22Rv1 (cell line): ENCODE measurements at regions not wholly inside any gene's neighbourhood (a gene's known extent, or its start where the extent isn't known, plus 50 kb on each side); places are given as distances from the start of the nearest gene placed in this dataset.
"Not testable (repeated sequence)": the region's sequence is repeated elsewhere in the genome, so short reads cannot be mapped to it uniquely, and the experiment has no call there.

Source experiments
- H3K27ac ChIP-seq: fragments of 450-650 bp; 2 replicates; pipeline ENCODE4 v1.5.1; 2017
- ZFX ChIP-seq: fragments of 450-650 bp; IDR thresholded peaks from 2 replicates; pipeline ENCODE4 v1.6.1; 2017; ENCODE audit warnings: antibody characterized with exemption, borderline replicate concordance
- TF ChIP-seq, protein P1 (sequence below): fragments of 450-650 bp; IDR thresholded peaks from 2 replicates; pipeline ENCODE4 v1.5.1; 2017; ENCODE audit warnings: mild to moderate bottlenecking

DNA sequence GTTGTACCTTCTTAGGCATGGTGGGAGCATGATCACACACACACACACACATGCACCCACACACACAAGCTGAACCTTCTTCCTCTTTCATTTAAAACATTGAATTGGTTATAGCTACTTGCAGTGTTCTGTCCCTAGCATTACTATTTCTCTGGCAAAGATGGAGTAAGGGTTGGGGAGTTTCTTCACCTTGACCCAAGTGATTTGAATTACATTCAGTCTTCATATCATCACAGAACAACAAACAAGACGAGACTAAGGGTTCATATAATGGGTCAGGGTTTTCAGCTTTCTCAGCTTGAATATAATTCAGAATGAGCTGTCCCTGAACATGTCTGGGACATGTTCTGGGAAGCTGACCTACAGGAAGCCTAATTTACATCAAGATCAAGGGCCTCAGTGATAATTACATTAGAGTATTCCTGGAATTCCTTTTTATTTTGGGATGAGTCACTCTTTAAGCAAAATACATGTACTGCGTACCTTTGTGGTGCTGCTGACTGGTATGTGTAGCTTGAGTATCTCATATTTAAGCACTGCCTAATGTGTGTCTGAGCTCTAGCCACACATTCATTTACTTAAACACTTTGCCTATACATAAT, 213.5 kb upstream of the TMEM229A start:
- TF ChIP-seq, protein P1, sequence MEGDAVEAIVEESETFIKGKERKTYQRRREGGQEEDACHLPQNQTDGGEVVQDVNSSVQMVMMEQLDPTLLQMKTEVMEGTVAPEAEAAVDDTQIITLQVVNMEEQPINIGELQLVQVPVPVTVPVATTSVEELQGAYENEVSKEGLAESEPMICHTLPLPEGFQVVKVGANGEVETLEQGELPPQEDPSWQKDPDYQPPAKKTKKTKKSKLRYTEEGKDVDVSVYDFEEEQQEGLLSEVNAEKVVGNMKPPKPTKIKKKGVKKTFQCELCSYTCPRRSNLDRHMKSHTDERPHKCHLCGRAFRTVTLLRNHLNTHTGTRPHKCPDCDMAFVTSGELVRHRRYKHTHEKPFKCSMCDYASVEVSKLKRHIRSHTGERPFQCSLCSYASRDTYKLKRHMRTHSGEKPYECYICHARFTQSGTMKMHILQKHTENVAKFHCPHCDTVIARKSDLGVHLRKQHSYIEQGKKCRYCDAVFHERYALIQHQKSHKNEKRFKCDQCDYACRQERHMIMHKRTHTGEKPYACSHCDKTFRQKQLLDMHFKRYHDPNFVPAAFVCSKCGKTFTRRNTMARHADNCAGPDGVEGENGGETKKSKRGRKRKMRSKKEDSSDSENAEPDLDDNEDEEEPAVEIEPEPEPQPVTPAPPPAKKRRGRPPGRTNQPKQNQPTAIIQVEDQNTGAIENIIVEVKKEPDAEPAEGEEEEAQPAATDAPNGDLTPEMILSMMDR: no peak
- TF ChIP-seq ZFX: no peak
- H3K27ac ChIP-seq: no peak overlapping the region

DNA sequence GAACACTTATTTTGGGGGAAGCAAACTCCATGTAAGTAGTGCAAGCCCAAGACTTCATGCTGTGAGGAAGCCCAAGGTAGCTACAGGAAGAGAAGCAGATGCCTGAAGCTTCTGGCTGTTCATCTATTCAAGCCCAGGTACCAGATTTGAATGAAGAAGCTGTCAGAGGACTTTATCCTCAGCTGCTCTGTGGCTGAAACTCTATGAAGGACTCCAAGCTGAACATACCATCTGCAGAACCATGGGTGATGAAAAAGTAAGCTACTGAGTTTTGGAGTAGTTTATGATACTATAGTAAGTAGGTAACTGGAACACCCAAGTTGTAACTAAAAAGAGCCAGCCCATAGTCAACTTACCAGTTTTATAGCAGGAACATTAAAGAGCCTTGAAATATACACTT, 211.6 kb upstream of the TMEM229A start:
- H3K27ac ChIP-seq: not testable (repeated sequence)

DNA sequence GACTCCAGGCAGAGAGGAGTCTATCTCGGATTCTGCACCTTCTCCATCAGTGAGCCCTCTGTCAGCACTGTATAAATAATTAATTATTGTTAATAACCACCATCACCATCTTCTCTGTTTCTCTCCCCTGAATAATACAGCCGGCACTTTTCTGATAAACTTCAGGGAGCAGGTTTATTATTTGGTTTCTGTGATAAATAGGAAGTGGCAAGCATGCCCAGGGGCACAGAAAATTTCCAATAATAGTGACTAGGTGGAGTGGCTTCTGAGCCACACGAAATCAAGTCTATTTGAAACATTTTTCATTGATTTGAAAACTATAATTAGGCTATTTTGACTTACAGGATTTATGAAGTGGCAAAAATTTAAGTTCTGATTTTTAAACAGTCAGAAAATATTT, 186.8 kb upstream of the TMEM229A start:
- TF ChIP-seq, protein P1: no peak
- TF ChIP-seq ZFX: no peak
- H3K27ac ChIP-seq: no peak overlapping the region

DNA sequence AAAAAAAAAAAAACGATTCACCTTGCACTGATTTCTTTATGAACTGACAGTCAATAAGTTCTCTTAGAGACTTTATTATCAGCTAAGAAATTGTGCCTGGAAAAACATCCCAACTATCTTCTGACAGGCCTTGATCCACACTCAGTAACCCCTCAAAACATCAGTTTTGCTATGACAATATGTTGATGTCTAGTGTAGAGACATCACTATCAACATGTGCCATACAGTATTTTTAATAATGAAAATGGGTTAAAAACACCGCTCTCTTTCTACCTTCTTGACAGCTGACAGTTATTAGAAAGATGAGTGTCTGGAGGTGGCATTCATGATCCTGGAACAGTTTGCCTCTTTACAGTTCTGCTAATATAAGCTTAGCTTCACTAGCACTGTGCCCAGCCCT, 175.8 kb upstream of the TMEM229A start:
- H3K27ac ChIP-seq: no peak overlapping the region
- TF ChIP-seq, protein P1: no peak
- TF ChIP-seq ZFX: no peak

DNA sequence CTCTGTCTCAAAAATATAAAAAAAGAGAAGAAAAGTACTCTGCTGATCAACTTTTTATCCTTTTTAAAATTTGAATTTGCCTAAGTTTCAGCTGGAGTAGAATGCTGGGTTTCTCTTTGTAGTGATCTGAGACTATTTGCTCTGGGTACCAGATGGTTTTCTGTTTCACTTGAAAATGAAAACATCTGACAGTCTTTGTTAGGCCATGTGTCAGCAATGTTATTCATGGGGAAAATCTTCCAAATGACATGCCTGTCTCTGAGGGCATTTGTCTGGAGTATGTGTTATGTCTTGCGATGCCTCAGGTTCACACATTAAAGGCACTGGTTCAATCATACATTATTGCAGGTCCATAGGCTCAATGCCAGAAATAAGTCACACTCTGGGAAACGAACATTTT, 175.3 kb upstream of the TMEM229A start:
- no peak overlapping the region for H3K27ac ChIP-seq
- TF ChIP-seq ZFX: no peak
- TF ChIP-seq, protein P1: no peak

DNA sequence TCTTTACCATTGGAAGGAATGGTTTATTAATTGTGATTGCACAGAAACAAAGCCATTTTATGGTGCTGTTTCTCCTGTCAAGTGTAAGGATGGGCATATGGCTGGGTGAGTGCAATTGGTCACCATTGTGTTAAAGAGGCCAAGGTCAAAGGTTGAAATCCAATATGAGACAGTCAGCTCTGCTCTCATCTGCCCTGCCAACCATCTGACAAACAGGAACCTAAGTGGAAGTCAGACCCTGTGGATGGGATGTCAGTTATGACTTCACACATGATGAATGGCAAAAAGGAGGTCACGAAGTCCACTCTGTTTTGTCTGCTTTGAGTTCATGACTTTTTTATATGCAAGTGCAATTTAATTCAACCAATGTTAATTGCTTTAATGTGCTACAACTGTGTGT, 172.7 kb upstream of the TMEM229A start:
- H3K27ac ChIP-seq: no peak overlapping the region
- no peak for TF ChIP-seq ZFX
- TF ChIP-seq, protein P1: no peak

DNA sequence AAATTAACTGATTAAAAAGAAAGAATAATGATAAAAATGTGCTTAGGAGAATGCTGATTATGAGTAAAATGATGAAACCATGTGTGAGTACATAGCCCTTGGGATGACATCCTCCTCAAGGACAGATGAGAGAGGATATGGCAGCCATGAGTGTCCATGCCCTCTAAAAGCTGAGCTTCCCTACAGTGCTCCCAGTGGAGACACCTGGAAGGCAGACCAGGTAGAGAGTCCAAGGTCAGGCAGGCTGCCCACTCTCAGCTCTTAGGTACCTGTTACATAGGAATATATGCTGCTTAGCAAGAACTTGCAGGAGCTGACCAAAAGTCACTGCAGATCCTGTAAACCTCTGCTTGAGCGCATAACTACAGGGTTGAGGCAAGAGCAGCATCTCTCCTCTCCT, 169.7 kb upstream of the TMEM229A start:
- TF ChIP-seq ZFX: no peak
- TF ChIP-seq, protein P1: no peak
- no peak overlapping the region for H3K27ac ChIP-seq

DNA sequence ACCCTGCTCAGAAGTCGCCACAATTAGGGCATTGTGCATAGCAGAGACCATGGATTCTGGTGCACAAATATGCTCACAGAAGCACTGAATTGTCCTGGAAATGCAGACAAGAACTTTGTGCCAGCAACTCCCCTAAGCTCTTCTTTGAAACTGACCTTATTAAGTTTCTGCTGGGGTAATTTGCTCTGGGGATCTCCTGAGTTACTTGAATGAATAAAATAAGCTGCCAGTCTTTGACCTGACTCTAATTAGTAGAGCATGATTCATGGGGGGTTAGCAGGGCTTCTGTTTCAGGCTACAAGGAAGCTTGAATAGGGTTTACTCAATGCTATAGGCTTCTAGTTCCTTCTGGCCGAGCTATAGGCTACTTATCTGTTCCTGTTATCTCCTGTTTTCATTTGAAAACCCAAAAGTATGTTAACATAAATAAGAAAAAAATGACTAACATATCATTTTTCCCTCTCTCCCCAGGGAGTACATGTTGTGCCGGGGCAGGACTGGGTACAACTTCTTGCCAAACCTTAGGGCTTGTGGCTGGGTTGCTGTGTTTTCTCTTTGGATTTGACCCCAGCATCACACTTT, 169.0 kb upstream of the TMEM229A start:
- no peak overlapping the region for H3K27ac ChIP-seq
- no peak for TF ChIP-seq ZFX
- TF ChIP-seq, protein P1: no peak
